ENCODE measurements at regions not wholly inside any gene's neighbourhood (a gene's known extent, or its start where the extent isn't known, plus 50 kb on each side); places are given as distances from the start of the nearest gene placed in this dataset.

DNA sequence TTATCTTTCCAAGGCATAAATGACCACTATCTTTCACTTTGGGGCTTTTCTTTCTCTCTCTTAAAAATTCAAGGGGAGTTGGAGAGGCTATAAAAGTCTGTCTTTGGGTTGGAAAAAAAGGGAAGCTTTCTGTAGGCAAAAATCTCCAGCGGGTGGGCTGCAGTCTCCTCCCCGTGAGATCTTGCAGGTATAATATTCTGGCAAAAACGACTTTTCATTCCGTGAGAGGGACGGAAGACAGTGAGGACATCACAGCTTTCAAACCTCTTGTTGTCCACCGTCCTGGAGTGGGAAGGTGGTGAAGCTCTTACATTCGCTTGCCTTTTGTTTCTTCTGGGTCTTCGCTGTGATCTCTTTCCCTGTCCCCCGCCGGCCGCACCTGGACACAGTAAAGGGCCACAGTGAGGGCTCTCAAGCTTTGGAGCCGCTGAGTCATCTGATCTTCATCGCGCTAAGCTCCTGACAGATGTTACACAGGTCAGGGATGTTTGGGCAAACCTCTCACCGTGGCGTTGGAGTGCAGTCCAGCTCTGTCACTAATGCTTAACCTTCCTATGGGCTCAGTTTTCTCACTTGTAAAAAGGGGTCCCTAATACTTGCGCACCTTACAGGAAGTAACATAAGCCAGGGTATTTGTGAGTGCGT lies 61.9 kb upstream of the MEGF10 start:
- no peak overlapping the region for H3K27ac ChIP-seq
- H3K9me3 ChIP-seq, result no peaks in the 10 kb centered on the region
- intact Hi-C loops (cut with DNase I), result no loop called here
- H3K36me3 ChIP-seq (ENCODE audit: insufficient read depth in 1 of 2, low read depth in 1 of 2), result no peaks in the 10 kb centered on the region
- TF ChIP-seq, protein P1, sequence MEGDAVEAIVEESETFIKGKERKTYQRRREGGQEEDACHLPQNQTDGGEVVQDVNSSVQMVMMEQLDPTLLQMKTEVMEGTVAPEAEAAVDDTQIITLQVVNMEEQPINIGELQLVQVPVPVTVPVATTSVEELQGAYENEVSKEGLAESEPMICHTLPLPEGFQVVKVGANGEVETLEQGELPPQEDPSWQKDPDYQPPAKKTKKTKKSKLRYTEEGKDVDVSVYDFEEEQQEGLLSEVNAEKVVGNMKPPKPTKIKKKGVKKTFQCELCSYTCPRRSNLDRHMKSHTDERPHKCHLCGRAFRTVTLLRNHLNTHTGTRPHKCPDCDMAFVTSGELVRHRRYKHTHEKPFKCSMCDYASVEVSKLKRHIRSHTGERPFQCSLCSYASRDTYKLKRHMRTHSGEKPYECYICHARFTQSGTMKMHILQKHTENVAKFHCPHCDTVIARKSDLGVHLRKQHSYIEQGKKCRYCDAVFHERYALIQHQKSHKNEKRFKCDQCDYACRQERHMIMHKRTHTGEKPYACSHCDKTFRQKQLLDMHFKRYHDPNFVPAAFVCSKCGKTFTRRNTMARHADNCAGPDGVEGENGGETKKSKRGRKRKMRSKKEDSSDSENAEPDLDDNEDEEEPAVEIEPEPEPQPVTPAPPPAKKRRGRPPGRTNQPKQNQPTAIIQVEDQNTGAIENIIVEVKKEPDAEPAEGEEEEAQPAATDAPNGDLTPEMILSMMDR (IDR thresholded peaks at IDR 0.05), result no peak
- no peak for DNase-seq
- peaks cover 0 to 11% (median 0%) of the 10 kb centered on the region in 3 donors for H3K27me3 ChIP-seq (ENCODE audit: insufficient read depth in 3 of 3, low read length in 2 of 3)
- peak overlapping the region; percentile 73 for H3K4me3 ChIP-seq
- peaks cover 2% of the 10 kb centered on the region for H3K4me1 ChIP-seq
- WGBS, 3 donors, result 46 to 52% (median 48%) methylated on average over 18 of the region's 18 CpGs
- peak; percentile 19 to 57 (median 48) for ATAC-seq

DNA sequence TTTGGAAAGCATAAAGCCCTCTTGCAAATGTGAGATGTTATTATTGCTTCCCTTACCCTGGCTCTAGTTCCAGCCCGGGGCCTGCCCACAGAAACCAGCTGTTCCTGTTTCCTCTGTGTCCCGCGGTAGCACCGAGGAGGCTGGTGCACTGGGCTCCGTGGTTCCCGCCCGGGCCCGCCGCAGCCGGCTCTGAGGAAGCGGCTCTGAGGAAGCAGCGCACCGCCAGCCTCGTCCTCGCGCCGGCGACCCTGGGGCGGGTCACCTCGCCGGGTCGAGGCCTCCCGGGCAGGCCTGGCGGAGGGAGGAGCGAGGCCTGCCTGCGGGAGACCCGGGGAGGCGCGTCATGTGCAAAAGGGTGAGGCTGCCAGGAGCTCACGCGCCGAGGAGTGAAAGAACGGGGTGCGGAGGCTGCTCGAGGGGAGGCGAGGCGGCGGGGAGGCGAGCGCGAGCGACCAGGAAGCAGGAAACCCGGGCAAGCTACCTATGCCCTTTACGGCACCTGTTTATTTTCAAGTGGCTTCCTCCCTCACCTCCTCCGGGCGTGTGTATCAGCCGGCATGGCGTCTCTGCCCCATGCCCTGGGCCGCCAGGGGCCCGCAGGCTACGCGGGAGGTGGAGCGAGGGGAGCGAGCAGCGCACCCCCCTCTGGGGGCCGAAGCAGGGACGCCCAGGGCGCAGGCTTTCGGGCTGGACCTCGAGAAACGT lies 61.3 kb upstream of the MEGF10 start:
- H3K36me3 ChIP-seq (ENCODE audit: insufficient read depth in 1 of 2, low read depth in 1 of 2), result no peaks in the 10 kb centered on the region
- ATAC-seq, result peak; percentile 57 to 73 (median 64)
- intact Hi-C loops (cut with DNase I), result no loop called here
- H3K27me3 ChIP-seq (ENCODE audit: insufficient read depth in 3 of 3, low read length in 2 of 3), result peaks cover 0 to 11% (median 0%) of the 10 kb centered on the region in 3 donors
- no peaks in the 10 kb centered on the region for H3K9me3 ChIP-seq
- peak; percentile 41 to 66 for DNase-seq
- TF ChIP-seq, protein P1 (IDR thresholded peaks at IDR 0.05), result peak; percentile 9
- WGBS, 3 donors, result 1 to 3% (median 3%) methylated on average over 49 to 61 of the region's 61 CpGs
- no peak overlapping the region for H3K27ac ChIP-seq
- H3K4me1 ChIP-seq, result peaks cover 2% of the 10 kb centered on the region
- H3K4me3 ChIP-seq, result peak overlapping the region; percentile 73

DNA sequence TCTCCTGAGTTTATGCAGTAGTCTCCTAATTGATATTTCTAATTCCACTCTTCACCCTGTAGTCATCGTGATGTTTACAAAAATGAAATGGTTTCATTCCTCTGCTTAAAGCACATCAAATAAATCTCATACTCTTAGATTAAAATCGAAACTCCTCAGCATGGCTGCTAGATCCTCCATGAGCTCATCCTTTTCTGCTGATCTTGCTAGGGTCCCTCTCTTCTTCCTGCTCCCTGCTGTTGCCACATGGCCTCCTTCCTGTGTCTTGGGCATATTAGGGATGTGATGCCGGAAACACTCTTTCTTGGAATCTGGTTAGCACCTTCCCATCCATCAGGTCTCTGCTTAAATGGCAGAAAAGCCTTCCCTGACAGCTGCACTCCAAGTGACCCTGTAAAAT lies 59.5 kb upstream of the MEGF10 start:
- DNase-seq (no peak), ATAC-seq (no peak)
- Histone ChIP-seq H3K4me1 (peaks cover 2% of the 10 kb centered on the region), H3K27ac (no peak overlapping the region), H3K4me3 (no peak overlapping the region), H3K27me3 (ENCODE audit: insufficient read depth in 3 of 3, low read length in 2 of 3) (peaks cover 0 to 11% (median 0%) of the 10 kb centered on the region in 3 donors), H3K36me3 (ENCODE audit: insufficient read depth in 1 of 2, low read depth in 1 of 2) (no peaks in the 10 kb centered on the region), H3K9me3 (no peaks in the 10 kb centered on the region)
- WGBS, 3 donors, result 90 to 94% (median 93%) methylated on average over 3 of the region's 3 CpGs
- TF ChIP-seq, protein P1 (IDR thresholded peaks at IDR 0.05), result no peak
- intact Hi-C loops (cut with DNase I), result no loop called here

DNA sequence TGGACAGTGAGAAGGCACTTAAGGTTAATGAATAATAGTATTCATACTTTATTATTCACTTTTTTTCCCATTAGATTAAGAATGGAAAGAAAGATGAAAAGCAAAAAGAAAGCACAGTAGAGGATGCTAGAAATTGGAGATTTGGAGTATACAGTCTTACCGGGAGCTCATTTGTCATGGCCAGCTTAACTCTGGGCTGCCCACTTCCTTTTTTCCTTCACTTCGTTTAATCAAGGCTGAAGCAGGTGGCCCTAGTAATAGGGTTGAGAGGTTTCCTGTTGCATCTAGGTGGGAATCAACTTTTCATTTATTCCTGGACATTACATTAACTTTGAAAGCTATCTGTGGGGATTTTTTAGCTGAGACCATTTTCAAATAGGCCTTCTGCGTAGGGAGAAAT lies 57.0 kb upstream of the MEGF10 start:
- Histone ChIP-seq H3K9me3 (no peaks in the 10 kb centered on the region), H3K4me3 (no peak overlapping the region), H3K27ac (no peak overlapping the region), H3K36me3 (ENCODE audit: insufficient read depth in 1 of 2, low read depth in 1 of 2) (no peaks in the 10 kb centered on the region), H3K4me1 (peaks cover 2% of the 10 kb centered on the region), H3K27me3 (ENCODE audit: insufficient read depth in 3 of 3, low read length in 2 of 3) (no peaks in the 10 kb centered on the region)
- ATAC-seq, result no peak
- no peak for DNase-seq
- TF ChIP-seq, protein P1 (IDR thresholded peaks at IDR 0.05), result no peak
- intact Hi-C loops (cut with DNase I), result no loop called here
- WGBS, 3 donors, result 60 to 68% (median 63%) methylated on average over 3 of the region's 3 CpGs
